Aorta (tissue), 5 donors: ENCODE measurements at regions not wholly inside any gene's neighbourhood (a gene's known extent, or its start where the extent isn't known, plus 50 kb on each side); places are given as distances from the start of the nearest gene placed in this dataset.

Experiments used
- ATAC-seq: fragments of 200-7000 bp; cut with Tn5 transposase; one replicate; pipeline ENCODE4 v1.9.1; 2022; ENCODE audit warnings: moderate library complexity; ENCODE audit not compliant: low FRiP score
- DNase-seq, 2 donors: peaks; one replicate each; pipeline ENCODE4 v3.0.0-alpha.2; 2020
- H3K27ac ChIP-seq, 2 donors: one replicate each; pipeline ENCODE4 v1.5.1; 2013; ENCODE audit warnings: low read length in 2 of 2, mild to moderate bottlenecking in 2 of 2, moderate library complexity in 2 of 2, control low read depth in 1 of 2, inconsistent platforms in 1 of 2, low read depth in 1 of 2
- H3K27me3 ChIP-seq, 2 donors: one replicate each; pipeline ENCODE4 v1.6.1; 2013; ENCODE audit warnings: control low read depth in 1 of 2, low read length in 1 of 2, mild to moderate bottlenecking in 1 of 2, moderate library complexity in 1 of 2; ENCODE audit not compliant: insufficient read depth in 2 of 2, control insufficient read depth in 1 of 2
- H3K36me3 ChIP-seq, 2 donors: one replicate each; pipeline ENCODE4 v1.6.1; 2013; ENCODE audit warnings: control low read depth in 1 of 2, low read length in 1 of 2, mild to moderate bottlenecking in 1 of 2; ENCODE audit not compliant: insufficient read depth in 2 of 2, control insufficient read depth in 1 of 2
- H3K4me1 ChIP-seq, 2 donors: one replicate each; pipeline ENCODE4 v1.6.1; 2013; ENCODE audit warnings: low read length in 2 of 2, control low read depth in 1 of 2, mild to moderate bottlenecking in 1 of 2, moderate library complexity in 1 of 2; ENCODE audit not compliant: insufficient read depth in 2 of 2, control insufficient read depth in 1 of 2
- H3K4me3 ChIP-seq, 2 donors: one replicate each; pipeline ENCODE4 v1.5.1; 2013; ENCODE audit warnings: low read length in 2 of 2, control low read depth in 1 of 2, mild to moderate bottlenecking in 1 of 2
- H3K9me3 ChIP-seq: one replicate; pipeline ENCODE4 v1.6.1; 2013; ENCODE audit warnings: mild to moderate bottlenecking, low read length; ENCODE audit not compliant: control insufficient read depth
- WGBS, 2 donors: extraction: QIAGEN DNeasy Blood & Tissue Kit; methylation state at CpG; one replicate each; pipeline ENCODE4 v1.1.7; 2013; 5-methylcytosine and 5-hydroxymethylcytosine counted together
- intact Hi-C, 2 donors: fragments of 100-400 bp; cut with DNase I; formaldehyde crosslinking; loops; one replicate each; pipeline versions ENCODE4 v1.14.2 to v1.15.0; 2022
- donor health status: healthy with polysubstance abuse.
- donor health status: Bipolar disorder and iron deficiency.
- donor health status: DM: no; HTN: no; CAD: no.
- donor health status: DM: no; HTN: no; CAD: no.
- donor health status: DM: yes; HTN: yes; CAD: no.

GRCh38 chr7:72524037-72524436 lies 111.9 kb upstream of the CALN1 start:
- Histone ChIP-seq H3K27me3 (no peaks in the 10 kb centered on the region), H3K4me3 (no peak overlapping the region), H3K27ac (no peak overlapping the region), H3K9me3 (no peaks in the 10 kb centered on the region), H3K4me1 (no peaks in the 10 kb centered on the region), H3K36me3 (no peaks in the 10 kb centered on the region)
- intact Hi-C loops = no loop called here
- ATAC-seq (no peak), DNase-seq (no peak)
- WGBS, 2 donors = 67 to 82% methylated on average over 2 of the region's 2 CpGs

- no peaks in the 10 kb centered on the region for H3K27me3 ChIP-seq
- 19 to 39% methylated on average over 10 of the region's 10 CpGs for WGBS, 2 donors
- H3K9me3 ChIP-seq = peaks cover 1% of the 10 kb centered on the region
- H3K27ac ChIP-seq = no peak overlapping the region
- ATAC-seq = no peak
- H3K4me1 ChIP-seq = no peaks in the 10 kb centered on the region
- no peak overlapping the region for H3K4me3 ChIP-seq
- intact Hi-C loops = no loop called here
- DNase-seq = no peak
- no peaks in the 10 kb centered on the region for H3K36me3 ChIP-seq
Measured at GRCh38 chr7:72504061-72504706, 92.0 kb upstream of the CALN1 start.

GRCh38 chr7:72503644-72504043 lies 91.5 kb upstream of the CALN1 start:
- Histone ChIP-seq H3K9me3 (peaks cover 1% of the 10 kb centered on the region), H3K4me3 (no peak overlapping the region), H3K27ac (no peak overlapping the region), H3K27me3 (no peaks in the 10 kb centered on the region), H3K4me1 (no peaks in the 10 kb centered on the region), H3K36me3 (no peaks in the 10 kb centered on the region)
- ATAC-seq = no peak
- DNase-seq = no peak
- intact Hi-C loops = no loop called here
- WGBS, 2 donors = 22 to 34% methylated on average over 8 of the region's 8 CpGs

GRCh38 chr7:72494807-72495206 lies 82.7 kb upstream of the CALN1 start:
- WGBS, 2 donors = 90 to 92% methylated on average over 2 of the region's 2 CpGs
- Histone ChIP-seq H3K9me3 (no peaks in the 10 kb centered on the region), H3K4me1 (no peaks in the 10 kb centered on the region), H3K27ac (no peak overlapping the region), H3K36me3 (no peaks in the 10 kb centered on the region), H3K27me3 (no peaks in the 10 kb centered on the region), H3K4me3 (no peak overlapping the region)
- DNase-seq (no peak), ATAC-seq (no peak)
- intact Hi-C loops = no loop called here

- Histone ChIP-seq H3K36me3 (no peaks in the 10 kb centered on the region), H3K9me3 (no peaks in the 10 kb centered on the region), H3K27me3 (no peaks in the 10 kb centered on the region), H3K27ac (no peak overlapping the region), H3K4me1 (no peaks in the 10 kb centered on the region), H3K4me3 (no peak overlapping the region)
- intact Hi-C loops = no loop called here
- 50 to 52% methylated on average over 17 of the region's 17 CpGs for WGBS, 2 donors
- ATAC-seq (no peak), DNase-seq (peak in 1 of 2 donors; percentile 62)
Measured at GRCh38 chr7:72493850-72494661, 81.9 kb upstream of the CALN1 start.

GRCh38 chr7:72492461-72493065 lies 80.4 kb upstream of the CALN1 start:
- no peaks in the 10 kb centered on the region for H3K4me1 ChIP-seq
- H3K27me3 ChIP-seq = no peaks in the 10 kb centered on the region
- no peak overlapping the region for H3K27ac ChIP-seq
- no peak for DNase-seq
- H3K4me3 ChIP-seq = no peak overlapping the region
- 56 to 67% methylated on average over 12 of the region's 12 CpGs for WGBS, 2 donors
- no peaks in the 10 kb centered on the region for H3K9me3 ChIP-seq
- H3K36me3 ChIP-seq = no peaks in the 10 kb centered on the region
- ATAC-seq = no peak
- intact Hi-C loops = no loop called here

- Histone ChIP-seq H3K27me3 (no peaks in the 10 kb centered on the region), H3K4me3 (no peak overlapping the region), H3K9me3 (no peaks in the 10 kb centered on the region), H3K36me3 (no peaks in the 10 kb centered on the region), H3K27ac (no peak overlapping the region), H3K4me1 (no peaks in the 10 kb centered on the region)
- WGBS, 2 donors = 87 to 90% methylated on average over 6 of the region's 6 CpGs
- ATAC-seq (no peak), DNase-seq (no peak)
- intact Hi-C loops = no loop called here
Measured at GRCh38 chr7:72490301-72490700, 78.2 kb upstream of the CALN1 start.

GRCh38 chr7:72481934-72482333 lies 69.8 kb upstream of the CALN1 start:
- Histone ChIP-seq H3K27ac (no peak overlapping the region), H3K4me3 (no peak overlapping the region), H3K36me3 (no peaks in the 10 kb centered on the region), H3K4me1 (no peaks in the 10 kb centered on the region), H3K27me3 (no peaks in the 10 kb centered on the region), H3K9me3 (no peaks in the 10 kb centered on the region)
- ATAC-seq = no peak
- WGBS, 2 donors = 70 to 75% methylated on average over 1 of the region's 1 CpG
- intact Hi-C loops = no loop called here
- no peak for DNase-seq
